Occipital lobe (tissue), 2 donors: ENCODE measurements at regions not wholly inside any gene's neighbourhood (a gene's known extent, or its start where the extent isn't known, plus 50 kb on each side); places are given as distances from the start of the nearest gene placed in this dataset. TPM values are rescaled to one million over a fixed set of nuclear protein-coding genes. Genes with fewer than 3 reads are reported as not detected.

Source experiments
- DNase-seq: peaks from one replicate; lab custom pipeline; 2025; lab: John Stamatoyannopoulos, UW
- small RNA-seq: library from RNA; depleted of rRNA; stranded (forward); fragments of <200 nt; gene quantifications from one replicate; pipeline ENCODE3, GENCODE V24; 2014

- no peak for DNase-seq
Measured at GRCh38 chr2:163836167-163836566, 100.4 kb upstream of the FIGN start.

- DNase-seq: no peak
Measured at GRCh38 chr2:163834841-163835240, 99.0 kb upstream of the FIGN start.

GRCh38 chr2:163834221-163834620, 98.4 kb upstream of the FIGN start:
- DNase-seq: no peak

- DNase-seq: no peak
Measured at GRCh38 chr2:163828771-163829170, 93.0 kb upstream of the FIGN start.

GRCh38 chr2:163822033-163822432, 86.2 kb upstream of the FIGN start:
- no peak for DNase-seq

GRCh38 chr2:163812926-163813520, 77.2 kb upstream of the FIGN start:
- no peak for DNase-seq

GRCh38 chr2:163808406-163808805, 72.6 kb upstream of the FIGN start:
- DNase-seq: no peak

- no peak for DNase-seq
Measured at GRCh38 chr2:163802284-163802683, 66.5 kb upstream of the FIGN start.

- DNase-seq: no peak
Measured at GRCh38 chr2:163801486-163801885, 65.7 kb upstream of the FIGN start.

GRCh38 chr2:163800951-163801381, 65.2 kb upstream of the FIGN start:
- DNase-seq: no peak

GRCh38 chr2:163799807-163800206, 64.0 kb upstream of the FIGN start:
- DNase-seq: no peak

GRCh38 chr2:163794635-163795034, 58.8 kb upstream of the FIGN start:
- DNase-seq: no peak

Small RNA genes in the stretch of these regions (small RNA-seq; reads per million reads assigned to genes)
- not detected for gene CYP2C56P
